ENCODE measurements at regions not wholly inside any gene's neighbourhood (a gene's known extent, or its start where the extent isn't known, plus 50 kb on each side); places are given as distances from the start of the nearest gene placed in this dataset.

DNA sequence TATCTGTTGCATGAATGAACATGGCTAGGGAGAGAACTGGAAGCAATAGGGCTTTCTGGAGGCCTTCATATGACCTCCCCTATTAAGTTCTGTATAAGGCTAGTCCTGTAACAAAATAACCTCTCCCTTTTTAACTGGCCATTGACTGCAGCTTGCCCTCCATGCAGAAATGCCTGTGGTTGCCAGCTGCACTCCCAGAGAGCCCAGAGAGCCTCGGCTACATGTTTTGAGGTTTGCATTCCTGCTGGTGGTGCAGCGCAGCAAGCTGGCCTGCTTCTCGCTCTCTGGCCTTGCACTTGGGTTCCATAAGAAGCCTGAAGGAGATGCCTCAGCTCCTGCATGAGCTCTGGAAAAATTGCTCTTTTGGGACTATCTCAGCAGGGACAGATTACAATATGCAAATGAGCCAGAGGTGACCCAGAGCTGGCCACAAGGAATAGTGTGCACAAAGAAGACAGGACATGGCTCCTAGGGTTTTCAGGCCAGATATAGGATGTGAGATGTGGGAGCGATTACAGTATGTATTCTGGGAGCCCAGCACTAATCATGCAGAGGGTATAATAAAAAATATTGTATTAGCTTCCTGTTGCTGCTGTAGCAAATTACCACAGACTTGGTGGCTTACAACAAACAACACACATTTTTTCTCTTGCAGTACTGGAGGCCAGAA is 186.7 kb downstream of the INSIG2 start:
- H3K4me1 ChIP-seq = no peaks in the 10 kb centered on the region
- DNase-seq = no peak
- no peak overlapping the region for H3K4me3 ChIP-seq
- no peaks in the 10 kb centered on the region for H3K9me3 ChIP-seq
- no peak overlapping the region for H3K27ac ChIP-seq
- TF ChIP-seq CTCF (IDR thresholded peaks at IDR 0.05) = no peak
- H3K27me3 ChIP-seq = peaks cover 0 to 11% of the 10 kb centered on the region in 2 donors
- no peaks in the 10 kb centered on the region for H3K36me3 ChIP-seq
- intact Hi-C loops (cut with DNase I; ENCODE audit: low total_unique reads) = no loop called here

DNA sequence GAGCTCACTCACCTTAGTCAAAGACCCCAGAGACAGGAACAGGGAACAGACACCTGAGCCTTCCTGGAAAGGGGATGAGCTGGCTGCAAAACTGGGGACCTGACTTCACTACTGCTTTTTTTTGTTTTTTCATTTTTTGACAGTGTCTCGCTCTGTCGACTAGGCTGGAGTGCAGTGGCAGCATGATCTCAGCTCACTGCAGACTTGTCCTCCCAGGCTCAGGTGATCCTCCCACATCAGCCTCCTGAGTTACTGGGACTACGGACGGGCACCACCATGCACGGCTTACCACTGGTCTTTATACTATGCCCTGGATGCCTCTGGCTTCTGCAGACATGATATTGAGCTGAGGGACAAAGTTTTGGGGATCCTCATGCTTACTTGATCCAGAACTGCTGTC is 184.1 kb downstream of the INSIG2 start:
- DNase-seq = no peak
- H3K4me1 ChIP-seq = no peaks in the 10 kb centered on the region
- no peak overlapping the region for H3K27ac ChIP-seq
- intact Hi-C loops (cut with DNase I; ENCODE audit: low total_unique reads) = no loop called here
- no peak for TF ChIP-seq CTCF (IDR thresholded peaks at IDR 0.05)
- no peak overlapping the region for H3K4me3 ChIP-seq
- no peaks in the 10 kb centered on the region for H3K9me3 ChIP-seq
- H3K27me3 ChIP-seq = peaks cover 0 to 4% of the 10 kb centered on the region in 2 donors
- H3K36me3 ChIP-seq = no peaks in the 10 kb centered on the region

DNA sequence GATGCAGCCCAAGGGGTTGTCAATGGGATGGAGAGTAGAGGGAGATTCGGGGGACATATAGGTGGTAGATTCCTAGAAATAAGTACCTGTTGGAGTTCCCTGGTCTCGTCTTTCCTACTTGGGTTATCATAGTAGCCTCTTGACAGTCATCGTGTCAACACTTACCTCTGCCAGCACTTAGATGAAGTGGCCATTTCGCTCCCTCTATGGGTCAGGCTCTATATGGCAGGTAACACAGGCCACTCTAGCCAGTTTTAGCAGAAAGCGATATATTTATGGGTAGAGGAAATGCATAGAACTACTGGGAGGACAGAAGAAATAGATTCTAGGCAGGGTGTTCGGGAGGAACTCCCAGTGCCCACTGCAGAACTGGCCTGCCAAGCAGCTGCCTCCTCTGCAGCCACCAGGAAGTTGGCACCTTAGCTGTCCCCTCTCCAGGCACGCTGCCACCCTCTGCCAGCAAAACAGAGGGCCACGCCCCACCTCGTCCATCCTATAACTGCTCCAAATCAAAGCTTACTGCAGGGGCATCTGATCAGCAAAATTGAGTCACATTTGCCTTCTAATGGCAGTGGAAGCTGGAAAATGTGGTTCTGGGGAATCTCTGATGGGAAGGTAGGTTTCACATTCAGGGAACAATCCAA is 181.3 kb downstream of the INSIG2 start:
- DNase-seq = no peak
- H3K36me3 ChIP-seq = no peaks in the 10 kb centered on the region
- TF ChIP-seq CTCF (IDR thresholded peaks at IDR 0.05) = no peak
- intact Hi-C loops (cut with DNase I; ENCODE audit: low total_unique reads) = no loop called here
- no peak overlapping the region for H3K4me3 ChIP-seq
- H3K9me3 ChIP-seq = no peaks in the 10 kb centered on the region
- H3K27ac ChIP-seq = no peak overlapping the region
- no peaks in the 10 kb centered on the region for H3K27me3 ChIP-seq
- no peaks in the 10 kb centered on the region for H3K4me1 ChIP-seq

DNA sequence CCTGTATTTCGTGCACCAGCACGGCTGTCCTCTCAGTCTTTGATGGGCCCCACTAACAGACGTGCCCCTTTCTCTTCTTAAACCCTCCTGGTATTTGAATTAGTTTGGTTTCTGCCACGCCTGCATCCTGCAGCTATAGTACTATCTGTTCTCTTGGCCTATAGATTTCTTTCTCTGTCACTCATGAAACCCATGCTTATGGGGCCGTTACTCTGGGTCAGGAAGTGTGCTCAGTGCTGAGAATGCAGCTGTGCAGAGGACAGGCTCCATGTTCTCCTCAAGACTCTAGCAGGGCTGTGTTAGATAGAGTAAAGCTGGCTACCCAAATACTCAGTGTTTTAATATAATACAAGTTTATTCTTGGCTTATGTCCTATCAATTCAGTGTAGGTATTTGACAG is 180.0 kb downstream of the INSIG2 start:
- no peaks in the 10 kb centered on the region for H3K4me1 ChIP-seq
- intact Hi-C loops (cut with DNase I; ENCODE audit: low total_unique reads) = no loop called here
- H3K27ac ChIP-seq = no peak overlapping the region
- H3K27me3 ChIP-seq = no peaks in the 10 kb centered on the region
- TF ChIP-seq CTCF (IDR thresholded peaks at IDR 0.05) = no peak
- H3K9me3 ChIP-seq = no peaks in the 10 kb centered on the region
- no peak overlapping the region for H3K4me3 ChIP-seq
- DNase-seq = no peak
- no peaks in the 10 kb centered on the region for H3K36me3 ChIP-seq

GRCh38 chr2:118265873-118266455 is 177.7 kb downstream of the INSIG2 start:
- no peak overlapping the region for H3K4me3 ChIP-seq
- no peaks in the 10 kb centered on the region for H3K9me3 ChIP-seq
- no peaks in the 10 kb centered on the region for H3K27me3 ChIP-seq
- no peak overlapping the region for H3K27ac ChIP-seq
- TF ChIP-seq CTCF (IDR thresholded peaks at IDR 0.05) = no peak
- H3K36me3 ChIP-seq = no peaks in the 10 kb centered on the region
- intact Hi-C loops (cut with DNase I; ENCODE audit: low total_unique reads) = no loop called here
- no peaks in the 10 kb centered on the region for H3K4me1 ChIP-seq
- DNase-seq = no peak

Data from tibial artery (tissue), 4 donors.